ENCODE measurements at regions not wholly inside any gene's neighbourhood (a gene's known extent, or its start where the extent isn't known, plus 50 kb on each side); places are given as distances from the start of the nearest gene placed in this dataset.

DNA sequence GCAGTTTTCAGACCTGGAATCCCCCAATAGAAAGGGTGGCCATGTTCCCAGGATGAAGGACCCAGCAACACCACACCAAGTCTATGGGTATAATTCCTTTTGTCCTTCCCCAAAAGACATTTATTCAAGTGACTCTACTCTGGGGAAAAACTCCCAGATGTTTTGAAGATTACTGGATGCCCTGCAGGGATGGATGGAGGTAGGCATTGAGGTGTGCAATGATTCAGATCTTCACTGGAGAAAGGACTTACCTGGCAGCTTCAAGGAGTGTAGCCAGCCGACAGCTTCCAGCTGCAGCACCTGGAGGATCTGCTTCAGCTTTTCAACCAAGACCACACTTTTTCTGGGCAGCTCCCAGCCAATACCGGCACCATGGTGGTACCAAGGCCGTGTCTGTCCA lies 172.0 kb downstream of the BAMBI start:
- CTCF ChIA-PET: no interaction called here
- TF ChIP-seq, protein P1, sequence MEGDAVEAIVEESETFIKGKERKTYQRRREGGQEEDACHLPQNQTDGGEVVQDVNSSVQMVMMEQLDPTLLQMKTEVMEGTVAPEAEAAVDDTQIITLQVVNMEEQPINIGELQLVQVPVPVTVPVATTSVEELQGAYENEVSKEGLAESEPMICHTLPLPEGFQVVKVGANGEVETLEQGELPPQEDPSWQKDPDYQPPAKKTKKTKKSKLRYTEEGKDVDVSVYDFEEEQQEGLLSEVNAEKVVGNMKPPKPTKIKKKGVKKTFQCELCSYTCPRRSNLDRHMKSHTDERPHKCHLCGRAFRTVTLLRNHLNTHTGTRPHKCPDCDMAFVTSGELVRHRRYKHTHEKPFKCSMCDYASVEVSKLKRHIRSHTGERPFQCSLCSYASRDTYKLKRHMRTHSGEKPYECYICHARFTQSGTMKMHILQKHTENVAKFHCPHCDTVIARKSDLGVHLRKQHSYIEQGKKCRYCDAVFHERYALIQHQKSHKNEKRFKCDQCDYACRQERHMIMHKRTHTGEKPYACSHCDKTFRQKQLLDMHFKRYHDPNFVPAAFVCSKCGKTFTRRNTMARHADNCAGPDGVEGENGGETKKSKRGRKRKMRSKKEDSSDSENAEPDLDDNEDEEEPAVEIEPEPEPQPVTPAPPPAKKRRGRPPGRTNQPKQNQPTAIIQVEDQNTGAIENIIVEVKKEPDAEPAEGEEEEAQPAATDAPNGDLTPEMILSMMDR (IDR thresholded peaks at IDR 0.05; ENCODE audit: control extremely low read depth, extremely low read depth, low read depth, missing control alignments): no peak
- no peak for DNase-seq (ENCODE audit: extremely low spot score)
- POLR2A ChIA-PET: no interaction called here

DNA sequence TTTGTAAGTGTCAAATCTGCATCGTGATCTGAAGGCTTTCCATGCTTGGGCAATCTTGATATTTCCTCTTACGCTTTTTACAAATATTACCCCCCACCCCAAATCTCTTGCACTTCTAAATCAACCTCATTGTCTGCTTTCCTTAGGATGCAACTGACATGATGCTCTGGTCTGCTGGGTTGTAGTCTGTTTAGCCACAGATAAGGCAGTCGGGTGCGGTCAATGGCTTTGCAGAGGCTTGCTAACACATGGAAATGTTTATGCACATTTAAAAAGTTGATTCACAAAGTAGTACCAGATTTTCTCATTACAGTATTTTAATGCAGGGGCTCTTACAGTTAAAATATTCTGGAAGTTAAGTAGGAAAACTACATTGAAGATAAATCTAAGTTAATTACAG lies 172.5 kb downstream of the BAMBI start:
- TF ChIP-seq, protein P1 (IDR thresholded peaks at IDR 0.05; ENCODE audit: control extremely low read depth, extremely low read depth, low read depth, missing control alignments): no peak
- no peak for DNase-seq (ENCODE audit: extremely low spot score)
- ChIA-PET CTCF (no interaction called here), POLR2A (no interaction called here)

DNA sequence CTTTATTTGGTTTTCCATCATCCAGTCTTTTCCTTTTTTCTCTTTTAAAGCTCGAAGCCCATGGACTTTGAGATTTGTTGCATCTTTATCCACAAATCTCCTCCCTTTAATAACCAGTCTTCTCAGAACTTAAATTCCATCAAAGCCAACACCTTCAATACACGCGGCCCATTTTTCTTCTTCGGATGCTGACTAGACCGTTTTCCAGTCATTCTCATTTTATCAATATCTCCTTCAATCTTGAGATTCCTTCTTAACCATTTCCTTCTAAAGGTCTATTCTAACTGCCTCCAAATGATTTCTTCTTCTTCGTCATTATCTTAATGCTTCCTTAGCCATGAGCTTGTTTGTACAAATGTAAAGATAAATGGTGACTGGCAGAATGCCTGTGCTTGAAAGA lies 173.5 kb downstream of the BAMBI start:
- POLR2A ChIA-PET: no interaction called here
- DNase-seq (ENCODE audit: extremely low spot score): no peak
- TF ChIP-seq, protein P1 (IDR thresholded peaks at IDR 0.05; ENCODE audit: control extremely low read depth, extremely low read depth, low read depth, missing control alignments): no peak
- CTCF ChIA-PET: no interaction called here

DNA sequence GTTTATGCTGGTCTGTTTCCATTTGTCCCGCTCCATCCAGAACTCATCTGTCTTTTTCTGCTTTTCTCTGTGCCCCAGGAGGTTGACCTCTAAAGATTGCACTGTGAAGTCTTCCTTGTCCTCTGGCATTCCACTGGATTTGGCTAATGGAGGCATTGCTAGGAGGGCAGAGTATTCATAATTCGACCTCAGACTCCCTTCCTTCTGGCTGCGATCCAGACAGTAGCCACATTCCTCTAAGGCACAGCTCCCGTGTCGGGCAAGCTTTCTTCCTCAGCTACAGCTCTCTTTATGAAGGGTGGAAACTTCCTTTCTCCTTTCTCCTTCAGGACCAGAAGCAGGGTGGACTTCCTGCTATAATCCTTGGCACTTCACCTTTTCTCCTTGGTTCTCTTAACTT lies 175.9 kb downstream of the BAMBI start:
- ChIA-PET POLR2A (no interaction called here), CTCF (no interaction called here)
- DNase-seq (ENCODE audit: extremely low spot score): no peak
- TF ChIP-seq, protein P1 (IDR thresholded peaks at IDR 0.05; ENCODE audit: control extremely low read depth, extremely low read depth, low read depth, missing control alignments): no peak

DNA sequence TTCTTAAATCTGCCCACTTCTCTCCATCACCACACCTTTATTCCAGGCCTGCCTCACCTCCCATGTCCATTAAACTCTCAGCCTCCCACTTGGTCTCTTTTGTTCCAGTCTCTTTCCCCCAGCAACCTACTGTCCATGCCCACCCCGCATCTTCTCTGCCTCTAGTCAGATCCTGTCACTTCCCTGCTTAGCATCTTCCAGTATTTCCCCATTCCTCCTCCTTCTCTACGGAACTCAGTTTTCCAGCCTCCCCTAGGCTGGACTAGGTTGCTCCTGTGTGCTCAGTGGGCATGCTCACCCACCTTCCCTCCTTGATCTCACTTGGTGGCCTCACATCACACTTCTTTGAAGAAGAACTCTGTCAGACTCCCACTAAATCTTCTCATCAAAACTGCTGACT lies 179.8 kb downstream of the BAMBI start:
- TF ChIP-seq, protein P1 (IDR thresholded peaks at IDR 0.05; ENCODE audit: control extremely low read depth, extremely low read depth, low read depth, missing control alignments): no peak
- DNase-seq (ENCODE audit: extremely low spot score): no peak
- ChIA-PET CTCF (no interaction called here), POLR2A (no interaction called here)

DNA sequence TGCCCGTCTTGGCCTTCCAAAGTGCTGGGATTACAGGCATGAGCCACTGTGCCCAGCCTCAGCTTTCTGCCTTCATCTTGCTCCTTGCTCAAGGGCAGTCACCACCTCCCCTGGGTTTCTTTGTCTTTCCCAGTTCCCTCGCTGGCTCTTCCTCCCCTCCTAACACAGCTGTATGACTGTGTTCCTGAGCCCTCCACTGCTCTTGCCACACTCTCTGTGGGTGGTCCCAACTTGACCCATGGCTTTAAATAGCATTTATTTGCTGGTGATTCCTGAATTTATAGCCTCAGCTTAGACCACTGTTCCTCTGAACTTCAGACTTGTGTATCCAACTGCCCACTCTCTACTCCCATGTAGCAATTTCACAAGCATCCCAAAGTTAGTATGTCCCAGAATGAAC lies 181.3 kb downstream of the BAMBI start:
- TF ChIP-seq, protein P1 (IDR thresholded peaks at IDR 0.05; ENCODE audit: control extremely low read depth, extremely low read depth, low read depth, missing control alignments): no peak
- ChIA-PET POLR2A (no interaction called here), CTCF (no interaction called here)
- no peak for DNase-seq (ENCODE audit: extremely low spot score)

DNA sequence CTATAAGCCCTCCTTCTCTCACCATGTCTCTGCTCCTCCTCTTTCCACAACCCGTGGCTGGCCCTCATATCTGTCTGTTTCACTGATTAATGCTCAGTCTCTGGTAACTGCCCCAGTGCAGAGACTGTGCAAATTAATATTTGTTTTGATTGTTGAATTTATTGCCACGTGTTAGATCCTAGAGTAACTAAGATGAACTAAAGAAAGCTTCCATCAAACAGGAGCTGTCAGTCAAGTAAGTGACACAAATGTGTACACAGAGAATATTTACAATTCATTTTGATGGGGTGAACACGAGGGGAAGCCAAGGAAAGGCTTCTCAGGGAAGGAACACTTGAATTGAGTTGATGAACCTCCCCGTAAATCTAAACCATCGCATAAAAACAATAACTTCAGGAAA lies 182.5 kb downstream of the BAMBI start:
- TF ChIP-seq, protein P1 (IDR thresholded peaks at IDR 0.05; ENCODE audit: control extremely low read depth, extremely low read depth, low read depth, missing control alignments): no peak
- DNase-seq (ENCODE audit: extremely low spot score): no peak
- ChIA-PET CTCF (no interaction called here), POLR2A (no interaction called here)

Measured in GM10248 (cell line).